ENCODE measurements at regions not wholly inside any gene's neighbourhood (a gene's known extent, or its start where the extent isn't known, plus 50 kb on each side); places are given as distances from the start of the nearest gene placed in this dataset.

DNA sequence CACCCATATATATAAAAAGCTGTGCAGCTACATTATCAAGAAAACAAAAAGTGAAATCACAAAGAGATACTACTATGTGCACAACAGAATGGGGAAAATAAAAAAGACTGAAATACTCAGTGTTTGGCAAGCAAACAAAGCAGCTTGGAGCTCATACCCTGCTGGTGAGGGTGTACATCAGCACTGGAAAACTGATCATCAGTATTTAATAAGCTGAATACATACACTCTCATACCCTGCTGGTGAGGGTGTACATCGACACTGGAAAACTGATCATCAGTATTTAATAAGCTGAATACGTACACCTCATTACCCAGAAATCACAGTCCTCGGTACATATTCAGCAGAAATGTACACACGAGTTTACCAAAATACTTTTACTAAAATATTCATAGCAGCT is 220.8 kb downstream of the SPP2 start:
- H3K27me3 Mint-ChIP-seq (ENCODE audit: low read depth, poor library complexity), result peaks cover 5% of the 10 kb centered on the region

DNA sequence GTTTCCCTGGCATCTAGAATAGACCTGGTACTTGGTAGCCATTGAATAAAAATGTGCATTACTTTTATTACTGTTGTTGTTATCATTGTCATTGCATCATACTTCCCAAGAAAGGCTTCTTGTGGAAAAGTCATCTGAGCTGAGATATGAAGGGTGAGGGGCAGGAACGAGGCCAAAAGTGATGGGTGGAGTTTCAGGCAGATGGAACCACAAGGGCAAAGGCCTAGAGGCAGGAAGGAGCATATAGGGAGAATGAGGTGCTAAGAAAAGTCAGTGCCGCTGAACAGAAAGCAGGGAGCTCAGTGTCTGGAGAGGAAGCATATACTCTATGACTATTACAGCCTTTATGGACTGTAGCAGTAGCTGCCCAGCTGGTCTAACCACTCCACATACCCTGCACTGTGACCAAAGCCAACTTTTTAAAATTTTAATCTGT is 219.3 kb downstream of the SPP2 start:
- no peak for DNase-seq
- Mint-ChIP-seq H3K9me3 (peaks cover 5% of the 10 kb centered on the region), H3K4me1 (peaks cover 5% of the 10 kb centered on the region), H3K4me3 (no peak overlapping the region), H3K36me3 (ENCODE audit: low read depth) (no peaks in the 10 kb centered on the region), H3K27ac (no peak overlapping the region), H3K27me3 (ENCODE audit: low read depth, poor library complexity) (peaks cover 5% of the 10 kb centered on the region)
- TF ChIP-seq, protein P1, sequence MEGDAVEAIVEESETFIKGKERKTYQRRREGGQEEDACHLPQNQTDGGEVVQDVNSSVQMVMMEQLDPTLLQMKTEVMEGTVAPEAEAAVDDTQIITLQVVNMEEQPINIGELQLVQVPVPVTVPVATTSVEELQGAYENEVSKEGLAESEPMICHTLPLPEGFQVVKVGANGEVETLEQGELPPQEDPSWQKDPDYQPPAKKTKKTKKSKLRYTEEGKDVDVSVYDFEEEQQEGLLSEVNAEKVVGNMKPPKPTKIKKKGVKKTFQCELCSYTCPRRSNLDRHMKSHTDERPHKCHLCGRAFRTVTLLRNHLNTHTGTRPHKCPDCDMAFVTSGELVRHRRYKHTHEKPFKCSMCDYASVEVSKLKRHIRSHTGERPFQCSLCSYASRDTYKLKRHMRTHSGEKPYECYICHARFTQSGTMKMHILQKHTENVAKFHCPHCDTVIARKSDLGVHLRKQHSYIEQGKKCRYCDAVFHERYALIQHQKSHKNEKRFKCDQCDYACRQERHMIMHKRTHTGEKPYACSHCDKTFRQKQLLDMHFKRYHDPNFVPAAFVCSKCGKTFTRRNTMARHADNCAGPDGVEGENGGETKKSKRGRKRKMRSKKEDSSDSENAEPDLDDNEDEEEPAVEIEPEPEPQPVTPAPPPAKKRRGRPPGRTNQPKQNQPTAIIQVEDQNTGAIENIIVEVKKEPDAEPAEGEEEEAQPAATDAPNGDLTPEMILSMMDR (IDR thresholded peaks at IDR 0.05), result no peak

More for the DNA sequence above, 220.8 kb downstream of the SPP2 start:
- no peaks in the 10 kb centered on the region for H3K36me3 Mint-ChIP-seq (ENCODE audit: low read depth)
- DNase-seq, result no peak
- H3K4me1 Mint-ChIP-seq, result peaks cover 5% of the 10 kb centered on the region
- TF ChIP-seq, protein P1 (IDR thresholded peaks at IDR 0.05), result no peak
- peaks cover 5% of the 10 kb centered on the region for H3K9me3 Mint-ChIP-seq
- H3K27ac Mint-ChIP-seq, result no peak overlapping the region
- no peak overlapping the region for H3K4me3 Mint-ChIP-seq

DNA sequence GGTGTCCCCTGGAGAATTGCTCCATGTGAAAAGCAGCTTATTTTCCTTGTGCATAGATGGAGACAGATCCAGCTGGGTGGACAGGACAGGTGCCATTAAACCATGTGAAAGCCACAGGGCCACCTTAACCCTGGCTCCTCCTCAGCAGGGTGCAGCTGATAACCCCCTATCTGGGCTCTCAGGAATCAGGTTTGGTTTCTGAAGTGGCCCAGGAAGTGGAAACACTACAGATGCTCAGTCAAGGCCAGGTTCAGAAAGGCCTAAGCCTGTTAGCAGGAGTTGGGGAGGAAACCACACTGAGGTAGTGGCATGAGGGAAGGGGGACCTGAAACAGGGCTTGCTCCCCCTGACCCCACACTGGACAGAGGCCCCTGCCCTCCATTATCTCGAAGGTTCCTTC is 217.0 kb downstream of the SPP2 start:
- no peak for DNase-seq
- Mint-ChIP-seq H3K9me3 (peaks cover 7% of the 10 kb centered on the region), H3K4me1 (peaks cover 5% of the 10 kb centered on the region), H3K36me3 (ENCODE audit: low read depth) (no peaks in the 10 kb centered on the region), H3K4me3 (no peak overlapping the region), H3K27me3 (ENCODE audit: low read depth, poor library complexity) (peaks cover 5% of the 10 kb centered on the region), H3K27ac (no peak overlapping the region)
- TF ChIP-seq, protein P1 (IDR thresholded peaks at IDR 0.05), result no peak

DNA sequence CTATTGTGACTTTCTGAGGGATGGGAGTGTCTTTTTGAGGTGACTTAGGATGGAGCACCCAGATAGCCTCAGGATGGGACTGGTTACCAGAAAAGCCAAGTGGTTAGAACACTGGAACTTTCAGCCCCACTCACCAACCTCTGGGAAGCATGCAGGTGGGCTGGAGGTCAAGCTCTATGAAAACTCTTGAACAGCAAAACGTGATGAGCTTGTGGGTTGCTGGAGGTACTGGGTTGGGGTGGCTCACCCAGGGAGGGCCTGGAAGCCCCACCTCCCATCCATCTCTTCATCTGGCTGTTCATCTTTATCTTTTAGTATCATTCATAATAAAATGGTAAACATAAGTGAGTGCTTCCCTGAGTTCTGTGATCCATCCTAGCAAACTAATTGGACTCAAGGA is 216.4 kb downstream of the SPP2 start:
- no peaks in the 10 kb centered on the region for H3K27me3 Mint-ChIP-seq (ENCODE audit: low read depth, poor library complexity)
- no peak for DNase-seq
- no peaks in the 10 kb centered on the region for H3K36me3 Mint-ChIP-seq (ENCODE audit: low read depth)
- peaks cover 7% of the 10 kb centered on the region for H3K9me3 Mint-ChIP-seq
- peaks cover 5% of the 10 kb centered on the region for H3K4me1 Mint-ChIP-seq
- H3K27ac Mint-ChIP-seq, result no peak overlapping the region
- H3K4me3 Mint-ChIP-seq, result no peak overlapping the region
- TF ChIP-seq, protein P1 (IDR thresholded peaks at IDR 0.05), result no peak

DNA sequence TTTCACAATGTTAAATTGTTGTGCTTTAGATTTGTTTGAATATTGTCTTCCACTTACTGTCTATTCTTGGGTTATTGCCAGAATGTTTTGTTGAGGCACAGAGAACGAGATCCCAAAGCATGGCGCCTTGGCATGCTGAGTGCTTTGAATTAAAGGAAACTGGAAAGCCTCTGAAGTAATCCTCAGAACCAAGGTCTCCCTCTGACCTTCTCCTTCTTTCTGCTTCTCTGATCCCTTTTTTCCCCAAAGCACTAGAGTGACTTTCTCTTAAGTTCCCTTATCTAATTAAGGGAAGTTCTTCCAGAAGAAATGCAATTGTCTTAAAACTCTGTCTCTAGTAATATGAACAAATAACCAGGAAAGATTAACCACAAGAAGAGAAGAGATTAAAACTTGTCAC is 214.7 kb downstream of the SPP2 start:
- Mint-ChIP-seq H3K4me3 (no peak overlapping the region), H3K27me3 (ENCODE audit: low read depth, poor library complexity) (no peaks in the 10 kb centered on the region), H3K27ac (no peak overlapping the region), H3K9me3 (peaks cover 7% of the 10 kb centered on the region), H3K36me3 (ENCODE audit: low read depth) (no peaks in the 10 kb centered on the region), H3K4me1 (peaks cover 5% of the 10 kb centered on the region)
- DNase-seq, result no peak
- TF ChIP-seq, protein P1 (IDR thresholded peaks at IDR 0.05), result no peak

DNA sequence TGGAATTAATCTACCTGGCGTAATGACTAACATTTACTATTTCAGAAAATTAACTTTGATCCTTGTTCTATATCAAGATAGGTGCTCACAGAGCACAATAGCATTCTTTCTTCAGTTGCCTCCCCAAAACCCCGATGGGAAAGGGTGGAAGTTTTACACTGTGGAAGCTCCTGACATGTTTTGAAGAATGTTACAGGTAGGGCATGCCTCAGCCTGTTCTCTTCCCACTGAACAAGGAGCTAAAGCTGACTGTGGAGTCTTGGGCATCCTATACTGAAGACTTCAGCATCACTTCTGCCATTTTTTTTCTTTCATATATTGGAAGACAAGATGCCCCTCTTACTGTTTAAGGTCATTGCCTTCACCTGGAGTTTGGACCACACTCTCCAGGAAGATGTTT is 211.2 kb downstream of the SPP2 start:
- no peaks in the 10 kb centered on the region for H3K36me3 Mint-ChIP-seq (ENCODE audit: low read depth)
- no peak overlapping the region for H3K4me3 Mint-ChIP-seq
- H3K9me3 Mint-ChIP-seq, result peaks cover 7% of the 10 kb centered on the region
- TF ChIP-seq, protein P1 (IDR thresholded peaks at IDR 0.05), result no peak
- H3K27ac Mint-ChIP-seq, result no peak overlapping the region
- H3K4me1 Mint-ChIP-seq, result peaks cover 11% of the 10 kb centered on the region
- no peak for DNase-seq
- no peaks in the 10 kb centered on the region for H3K27me3 Mint-ChIP-seq (ENCODE audit: low read depth, poor library complexity)

All from nephron progenitor cell (in vitro differentiated cells).